ENCODE measurements at regions not wholly inside any gene's neighbourhood (a gene's known extent, or its start where the extent isn't known, plus 50 kb on each side); places are given as distances from the start of the nearest gene placed in this dataset.
A peak's percentile ranks its signal among the peaks of the same experiment; 100 is the strongest.

DNA sequence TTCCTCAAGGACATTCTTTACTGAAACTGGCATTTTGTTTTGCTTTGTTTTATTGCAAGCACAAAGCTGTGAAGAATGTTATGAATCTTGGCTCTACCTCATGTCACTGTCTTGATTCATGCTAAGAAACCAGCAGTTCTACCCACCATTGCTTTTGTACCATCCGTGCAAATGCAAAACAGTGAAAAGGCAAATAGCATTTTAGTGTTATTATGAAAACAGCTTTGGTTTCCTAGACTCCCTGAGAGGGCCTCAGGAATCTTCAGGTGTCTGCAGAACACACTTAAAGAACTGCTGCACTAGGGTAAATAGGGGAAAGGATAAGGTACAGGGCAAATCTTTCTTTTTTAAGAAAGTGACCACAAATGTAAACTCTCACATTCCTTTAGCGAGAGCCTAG is 318.9 kb downstream of the AHR start:
- peaks cover 0 to 4% (median 0%) of the 10 kb centered on the region in 7 donors for H3K9me3 Mint-ChIP-seq
- Histone ChIP-seq H3K27ac (ENCODE audit: low read depth in 1 of 2, low read length in 2 of 2) (no peak overlapping the region), H2AFZ (ENCODE audit: insufficient read depth, low read depth, low read length, poor library complexity, severe bottlenecking) (no peak overlapping the region), H3K9ac (ENCODE audit: insufficient read depth, low read length, poor library complexity, severe bottlenecking) (no peak overlapping the region), H3K9me3 (replicated peaks in 1 of 2; ENCODE audit: control insufficient read depth in 1 of 2, insufficient read depth in 1 of 2, low read length in 2 of 2) (no peaks in the 10 kb centered on the region), H3K79me2 (ENCODE audit: insufficient read depth, low read length) (no peaks in the 10 kb centered on the region), H3K36me3 (replicated peaks in 1 of 2; ENCODE audit: control insufficient read depth in 1 of 2, insufficient read depth in 2 of 2, low read length in 2 of 2) (no peaks in the 10 kb centered on the region), H3K4me2 (replicated peaks; ENCODE audit: extremely low read depth, low read length, poor library complexity, severe bottlenecking) (no peak overlapping the region), H4K20me1 (ENCODE audit: insufficient read depth, low read length) (no peaks in the 10 kb centered on the region), H3K4me3 (replicated peaks in 1 of 3; ENCODE audit: low read depth in 2 of 3, low read length in 3 of 3) (no peak overlapping the region), H3K27me3 (ENCODE audit: control insufficient read depth in 2 of 2, insufficient read depth in 2 of 2, low read length in 2 of 2) (no peaks in the 10 kb centered on the region), H3K4me1 (ENCODE audit: control insufficient read depth in 1 of 2, insufficient read depth in 2 of 2, low read length in 2 of 2) (no peaks in the 10 kb centered on the region)
- H3K36me3 Mint-ChIP-seq = no peaks in the 10 kb centered on the region
- TF ChIP-seq CTCF (IDR thresholded peaks at IDR 0.05) = no peak
- no peak overlapping the region for H3K4me3 Mint-ChIP-seq
- H3K4me1 Mint-ChIP-seq = no peaks in the 10 kb centered on the region
- intact Hi-C loops (cut with micrococcal nuclease) = no loop called here
- peaks cover 0 to 3% (median 0%) of the 10 kb centered on the region in 3 donors for H3K27me3 Mint-ChIP-seq (ENCODE audit: low read depth in 3 of 3)
- DNase-seq = no peak
- 100% methylated on average over 1 of the region's 2 CpGs for WGBS (ENCODE audit: insufficient coverage)
- H3K27ac Mint-ChIP-seq = no peak overlapping the region

DNA sequence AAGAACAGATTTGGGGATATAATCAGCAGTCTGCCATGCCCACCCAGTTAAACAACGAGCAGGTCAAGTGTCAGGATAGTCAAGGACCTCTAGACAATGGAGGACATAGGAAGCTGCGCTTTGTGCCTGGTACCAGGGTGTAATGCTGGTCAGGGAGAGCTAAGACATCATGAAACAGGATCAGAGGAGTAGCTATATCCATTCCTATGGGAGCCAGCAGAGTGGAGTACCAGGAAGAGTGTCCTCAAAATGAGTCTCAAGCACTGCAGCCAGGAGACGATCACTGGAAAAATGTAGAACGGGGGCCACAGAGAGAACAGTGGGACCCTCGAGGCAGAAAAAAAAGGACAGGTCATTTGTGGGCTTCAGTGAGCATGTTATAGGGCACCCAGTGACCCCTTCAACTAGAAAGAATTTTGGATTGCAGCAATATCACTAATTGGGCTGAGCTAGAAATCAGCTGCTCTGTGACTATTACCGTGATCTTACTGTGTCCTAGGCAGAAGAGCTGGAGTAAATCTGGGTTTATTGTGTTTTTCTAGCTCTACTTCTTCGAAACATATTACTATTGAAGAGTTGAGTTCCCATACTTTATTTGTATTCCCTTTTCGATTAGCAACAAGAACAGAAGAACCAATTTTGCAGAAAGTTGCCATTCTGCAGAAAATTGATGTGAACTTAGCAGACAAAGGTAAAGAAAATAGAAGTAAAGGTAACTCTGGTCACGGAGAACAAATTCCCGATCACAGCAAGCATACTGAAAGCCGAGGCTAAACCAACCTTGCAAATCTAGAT is 319.6 kb downstream of the AHR start:
- Histone ChIP-seq H3K4me3 (replicated peaks in 1 of 3; ENCODE audit: low read depth in 2 of 3, low read length in 3 of 3) (no peak overlapping the region), H3K36me3 (replicated peaks in 1 of 2; ENCODE audit: control insufficient read depth in 1 of 2, insufficient read depth in 2 of 2, low read length in 2 of 2) (no peaks in the 10 kb centered on the region), H3K27ac (ENCODE audit: low read depth in 1 of 2, low read length in 2 of 2) (no peak overlapping the region), H4K20me1 (ENCODE audit: insufficient read depth, low read length) (no peaks in the 10 kb centered on the region), H3K4me1 (ENCODE audit: control insufficient read depth in 1 of 2, insufficient read depth in 2 of 2, low read length in 2 of 2) (no peaks in the 10 kb centered on the region), H3K79me2 (ENCODE audit: insufficient read depth, low read length) (no peaks in the 10 kb centered on the region), H2AFZ (ENCODE audit: insufficient read depth, low read depth, low read length, poor library complexity, severe bottlenecking) (no peak overlapping the region), H3K9me3 (replicated peaks in 1 of 2; ENCODE audit: control insufficient read depth in 1 of 2, insufficient read depth in 1 of 2, low read length in 2 of 2) (no peaks in the 10 kb centered on the region), H3K9ac (ENCODE audit: insufficient read depth, low read length, poor library complexity, severe bottlenecking) (no peak overlapping the region), H3K27me3 (ENCODE audit: control insufficient read depth in 2 of 2, insufficient read depth in 2 of 2, low read length in 2 of 2) (no peaks in the 10 kb centered on the region), H3K4me2 (replicated peaks; ENCODE audit: extremely low read depth, low read length, poor library complexity, severe bottlenecking) (no peak overlapping the region)
- Mint-ChIP-seq H3K9me3 (peaks cover 0 to 4% (median 0%) of the 10 kb centered on the region in 7 donors), H3K27me3 (ENCODE audit: low read depth in 3 of 3) (peaks cover 0 to 3% (median 0%) of the 10 kb centered on the region in 3 donors), H3K36me3 (no peaks in the 10 kb centered on the region), H3K27ac (peak overlapping the region in 1 of 7 donors; percentile 68), H3K4me1 (no peaks in the 10 kb centered on the region), H3K4me3 (no peak overlapping the region)
- intact Hi-C loops (cut with micrococcal nuclease) = no loop called here
- 91% methylated on average over 8 of the region's 11 CpGs for WGBS (ENCODE audit: insufficient coverage)
- no peak for TF ChIP-seq CTCF (IDR thresholded peaks at IDR 0.05)
- no peak for DNase-seq

All from CD14-positive monocyte (primary cell).